ENCODE measurements at regions not wholly inside any gene's neighbourhood (a gene's known extent, or its start where the extent isn't known, plus 50 kb on each side); places are given as distances from the start of the nearest gene placed in this dataset.

GRCh38 chr10:123470336-123470921, 195.7 kb upstream of the GPR26 start:
- Histone ChIP-seq H3K4me3 (replicated peaks in 1 of 3; ENCODE audit: insufficient read depth in 1 of 3, low read depth in 1 of 3, low read length in 3 of 3) (no peak overlapping the region), H3K9me3 (replicated peaks; ENCODE audit: control insufficient read depth, insufficient read depth, low read length) (no peaks in the 10 kb centered on the region), H3K27me3 (ENCODE audit: control insufficient read depth in 2 of 2, insufficient read depth in 2 of 2, low read length in 2 of 2) (no peaks in the 10 kb centered on the region), H3K4me2 (ENCODE audit: insufficient read depth, low read length) (no peak overlapping the region), H3K27ac (ENCODE audit: insufficient read depth, low read depth, low read length) (no peak overlapping the region), H3K4me1 (ENCODE audit: control insufficient read depth, extremely low read depth, insufficient read depth, low read length) (no peaks in the 10 kb centered on the region), H3K9me1 (replicated peaks; ENCODE audit: control insufficient read depth, extremely low read depth, insufficient read depth, low read length) (no peaks in the 10 kb centered on the region), H3K36me3 (ENCODE audit: control insufficient read depth in 2 of 2, extremely low read depth in 1 of 2, insufficient read depth in 2 of 2, low read length in 2 of 2) (no peaks in the 10 kb centered on the region), H4K20me1 (replicated peaks; ENCODE audit: control insufficient read depth, extremely low read depth, insufficient read depth, low read length) (no peaks in the 10 kb centered on the region), H3K79me2 (ENCODE audit: control insufficient read depth, insufficient read depth, low read length) (no peaks in the 10 kb centered on the region), H3K9ac (replicated peaks; ENCODE audit: extremely low read depth, insufficient read depth, low read length) (no peak overlapping the region), H2AFZ (ENCODE audit: low read depth, low read length) (no peak overlapping the region)
- dilution Hi-C loops (cut with MboI; ENCODE audit: extremely low pct_ligation_motif_present, low sequenced_read_pairs), result no loop called here
- DNase-seq (ENCODE audit: low read depth, low spot score), result no peak
- no TSS peak for BruUV-seq (replicated peaks)
- TF ChIP-seq GATA2 (IDR thresholded peaks at IDR 0.05; ENCODE audit: insufficient read depth, insufficient read length, low read depth, low read length), result no peak
- no peak for TF ChIP-seq MYC (IDR thresholded peaks at IDR 0.05; ENCODE audit: low read depth, low read length)
- TF ChIP-seq EZH2 (IDR thresholded peaks at IDR 0.05; ENCODE audit: borderline replicate concordance, low read depth, low read length, severe bottlenecking), result no peak
- TF ChIP-seq POLR2A (IDR thresholded peaks at IDR 0.05; ENCODE audit: low read depth, low read length), result no peak
- TF ChIP-seq FOS (IDR thresholded peaks at IDR 0.05; ENCODE audit: borderline replicate concordance, insufficient read depth, low read length), result no peak
- no peak for TF ChIP-seq MAX (IDR thresholded peaks at IDR 0.05; ENCODE audit: insufficient read depth, insufficient read length)
- no peak for TF ChIP-seq JUN (IDR thresholded peaks at IDR 0.05; ENCODE audit: borderline replicate concordance, insufficient read depth, insufficient read length, low read depth)
- no peak for TF ChIP-seq CTCF (IDR thresholded peaks at IDR 0.05; ENCODE audit: extremely low read depth in 1 of 2, insufficient read depth in 1 of 2, low read depth in 1 of 2, low read length in 2 of 2)
- no peak for TF ChIP-seq POLR2AphosphoS5 (IDR thresholded peaks at IDR 0.05; ENCODE audit: insufficient read depth, low read depth, low read length)
- intact Hi-C loops (cut with micrococcal nuclease), result no loop called here
- POLR2A ChIA-PET, result no interaction called here
- FAIRE-seq, result no peak
- CTCF ChIA-PET, result no interaction called here
